HG02884 (cell line): ENCODE measurements at regions not wholly inside any gene's neighbourhood (a gene's known extent, or its start where the extent isn't known, plus 50 kb on each side); places are given as distances from the start of the nearest gene placed in this dataset.
"Not testable (repeated sequence)": the region's sequence is repeated elsewhere in the genome, so short reads cannot be mapped to it uniquely, and the experiment has no call there.

Experiments
- ATAC-seq: cut with Tn5 transposase; IDR thresholded peaks from one replicate; pipeline ENCODE4 v1.9.1; 2021; ENCODE audit warnings: mild to moderate bottlenecking, moderate library complexity; ENCODE audit not compliant: unreplicated experiment

DNA sequence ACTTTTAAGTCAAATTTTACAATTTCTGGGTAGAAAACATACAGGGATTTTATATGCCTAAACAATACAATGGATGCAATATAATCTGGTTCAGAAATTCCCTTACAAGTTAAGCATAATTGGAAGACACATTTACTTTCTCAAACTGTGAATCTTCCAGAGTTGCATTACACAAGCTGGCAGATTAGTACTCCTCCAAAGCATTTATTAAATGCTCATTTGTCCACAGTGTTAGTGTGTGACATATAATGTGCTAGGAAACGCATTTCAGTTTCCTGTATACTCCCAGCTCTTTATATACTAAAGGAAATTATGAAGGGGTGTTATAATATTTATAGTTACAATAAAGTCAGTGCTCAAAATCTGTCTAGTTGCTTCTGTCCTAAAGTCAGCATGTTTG, 239.0 kb upstream of the FIGN start:
- ATAC-seq = no peak

DNA sequence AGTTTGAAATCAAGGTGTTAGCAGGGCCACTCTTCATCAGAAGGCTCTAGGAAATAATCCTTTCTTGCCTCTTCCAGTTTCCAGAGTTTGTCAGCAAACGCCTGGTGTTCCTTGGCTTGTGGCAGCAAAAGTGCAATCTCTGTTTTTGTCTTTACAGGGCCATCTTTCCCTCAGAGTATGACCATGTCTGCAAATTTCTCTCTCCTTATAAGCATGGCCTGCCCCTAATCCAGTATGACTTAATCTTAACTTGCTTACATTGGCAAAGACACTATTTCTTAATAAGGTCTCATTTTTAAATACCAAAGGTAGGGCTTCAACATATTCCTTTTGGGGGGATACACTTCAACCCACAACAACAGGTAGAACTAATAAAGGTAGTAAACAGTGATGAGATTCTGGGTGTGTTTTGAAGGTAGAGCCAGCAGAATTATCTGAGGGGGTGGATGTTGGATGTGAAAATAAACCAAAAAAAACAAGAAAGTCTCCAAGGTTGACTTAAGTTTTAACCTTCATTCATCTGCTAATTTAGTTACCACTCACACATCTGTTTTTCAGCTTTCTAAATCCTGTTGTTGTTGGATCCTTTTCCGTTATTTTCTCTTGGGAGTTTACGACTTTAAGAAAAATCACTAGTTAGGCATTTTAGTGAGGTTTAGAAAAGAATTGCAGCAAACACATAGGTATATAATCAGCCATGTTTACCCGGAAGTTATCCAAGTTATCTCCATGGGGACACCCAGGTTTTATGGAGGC, 234.4 kb upstream of the FIGN start:
- ATAC-seq = no peak

DNA sequence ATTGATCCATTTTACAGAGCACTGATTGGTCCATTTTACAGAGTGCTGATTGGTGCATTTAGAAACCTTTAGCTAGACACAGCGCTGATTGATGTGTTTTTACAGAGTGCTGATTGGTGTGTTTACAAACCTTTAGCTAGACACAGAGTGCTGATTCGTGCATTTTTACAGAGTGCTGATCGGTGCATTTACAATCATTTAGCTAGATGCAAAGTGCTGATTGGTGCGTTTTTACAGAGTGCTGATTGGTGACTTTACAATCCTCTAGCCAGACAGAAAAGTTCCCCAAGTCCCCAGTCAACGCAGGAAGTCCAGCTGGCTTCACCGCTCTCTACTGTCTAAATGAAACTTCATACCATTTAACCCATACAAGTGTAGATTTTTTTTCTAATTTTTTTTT, 228.5 kb upstream of the FIGN start:
- ATAC-seq = not testable (repeated sequence)

- no peak for ATAC-seq
These were observed 217.6 kb upstream of the FIGN start for GRCh38 chr2:163953390-163953907.

GRCh38 chr2:163951312-163951711, 215.5 kb upstream of the FIGN start:
- no peak for ATAC-seq

- no peak for ATAC-seq
These were observed 213.9 kb upstream of the FIGN start for GRCh38 chr2:163949693-163950092.

- ATAC-seq = no peak
These were observed 208.5 kb upstream of the FIGN start for GRCh38 chr2:163944347-163944737.

DNA sequence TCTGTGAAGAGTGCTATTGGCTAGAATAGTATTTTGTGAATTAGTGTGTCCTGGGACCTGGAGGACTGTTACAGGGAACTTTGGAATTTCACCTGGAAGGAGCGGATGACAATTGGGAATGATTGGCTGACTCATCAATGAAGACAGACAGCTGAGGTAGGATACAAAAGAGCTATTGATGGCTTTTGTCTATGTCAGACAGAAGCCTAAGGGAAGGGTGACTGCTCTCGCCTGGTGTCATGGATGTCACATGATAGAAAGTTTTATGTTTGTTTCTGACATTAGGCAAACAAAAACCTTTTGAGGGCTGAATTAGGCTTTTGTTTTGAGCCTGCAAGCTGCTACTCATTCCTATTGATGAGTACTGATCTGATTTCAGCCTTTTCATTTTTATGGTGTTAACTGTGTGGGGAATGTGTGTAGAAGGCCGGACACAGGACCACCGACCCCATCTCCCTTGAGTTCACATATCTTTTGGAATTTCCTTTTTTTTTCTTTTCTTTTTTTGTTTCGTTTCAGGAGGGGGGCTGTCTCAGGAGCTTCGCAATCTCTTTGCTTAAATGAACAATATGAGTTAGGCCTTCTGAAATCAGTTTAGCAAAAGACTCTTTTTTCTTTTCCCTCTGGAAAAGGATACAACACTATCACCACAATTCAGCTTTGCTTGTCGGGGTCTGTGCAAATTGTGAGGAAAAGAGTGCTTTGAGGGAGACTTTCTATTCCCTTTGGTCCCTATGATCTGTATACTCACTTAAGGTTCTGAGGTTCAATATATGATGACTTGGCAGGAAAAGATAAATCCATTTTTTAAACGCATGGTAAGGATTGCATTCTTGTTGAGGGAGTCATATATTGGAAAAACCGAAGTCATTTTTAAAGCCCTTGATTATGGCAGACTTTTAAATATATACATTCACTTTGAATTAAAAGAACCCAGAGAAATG, 207.9 kb upstream of the FIGN start:
- ATAC-seq = no peak

- no peak for ATAC-seq
These were observed 198.3 kb upstream of the FIGN start for GRCh38 chr2:163934131-163934530.

DNA sequence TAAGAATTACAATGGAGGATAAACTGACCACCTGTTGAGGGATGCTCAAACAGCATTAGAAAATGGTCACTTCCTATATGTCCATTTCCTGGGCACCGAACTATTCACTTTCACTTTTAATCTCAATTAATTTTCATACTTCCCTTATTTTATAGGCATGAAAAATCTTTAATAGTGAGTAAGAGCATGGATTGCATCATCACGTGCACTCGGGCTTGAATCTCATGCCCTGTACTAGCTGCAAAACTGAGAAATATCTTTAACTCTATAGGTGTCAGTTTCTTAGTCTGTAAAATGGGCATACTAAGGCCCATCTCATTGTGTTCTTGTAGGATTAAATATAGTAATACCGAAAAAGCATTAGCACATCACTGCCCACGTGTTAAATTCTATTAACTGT, 183.9 kb upstream of the FIGN start:
- ATAC-seq = no peak

GRCh38 chr2:163914486-163914885, 178.7 kb upstream of the FIGN start:
- ATAC-seq = not testable (repeated sequence)

GRCh38 chr2:163913532-163913944, 177.7 kb upstream of the FIGN start:
- ATAC-seq = not testable (repeated sequence)

GRCh38 chr2:163909411-163910080, 173.7 kb upstream of the FIGN start:
- ATAC-seq = no peak

DNA sequence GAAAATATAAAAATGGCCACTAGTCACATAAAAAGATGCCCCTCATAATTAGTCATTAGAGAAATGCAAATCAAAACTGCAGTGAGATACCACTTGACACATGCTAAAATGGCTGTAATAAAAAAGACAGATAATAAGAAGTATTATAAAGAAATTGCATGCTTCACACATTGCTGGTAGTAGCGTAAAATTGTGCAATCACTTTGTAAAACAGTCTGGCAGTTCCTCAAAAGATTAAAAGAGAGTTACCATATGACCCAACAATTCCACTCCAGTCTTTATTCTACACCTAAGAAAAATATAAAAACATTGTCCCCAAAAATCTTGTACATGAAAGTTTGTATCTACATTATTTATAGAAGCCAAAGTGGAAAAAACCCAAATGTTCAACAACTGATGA, 170.6 kb upstream of the FIGN start:
- ATAC-seq = no peak

DNA sequence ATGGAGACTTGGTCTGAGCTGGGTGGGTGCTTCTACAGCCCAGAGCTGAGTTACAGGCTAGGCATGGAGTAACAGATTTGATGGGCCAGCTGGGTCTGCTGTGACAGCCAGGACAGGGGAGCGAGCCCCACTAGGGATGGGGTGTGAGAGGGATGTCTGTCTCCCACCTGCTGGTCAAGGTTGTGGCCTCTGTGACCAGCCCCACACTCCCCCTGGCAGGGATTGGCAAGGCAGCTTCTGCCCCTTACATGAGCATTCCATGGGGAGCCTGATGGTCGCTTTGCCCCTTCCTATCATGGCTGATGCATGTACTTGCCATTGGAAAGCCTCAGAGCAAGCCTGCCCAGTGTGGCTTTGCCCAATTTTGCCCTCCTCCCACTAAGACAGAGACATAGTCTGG, 162.0 kb upstream of the FIGN start:
- ATAC-seq = no peak

DNA sequence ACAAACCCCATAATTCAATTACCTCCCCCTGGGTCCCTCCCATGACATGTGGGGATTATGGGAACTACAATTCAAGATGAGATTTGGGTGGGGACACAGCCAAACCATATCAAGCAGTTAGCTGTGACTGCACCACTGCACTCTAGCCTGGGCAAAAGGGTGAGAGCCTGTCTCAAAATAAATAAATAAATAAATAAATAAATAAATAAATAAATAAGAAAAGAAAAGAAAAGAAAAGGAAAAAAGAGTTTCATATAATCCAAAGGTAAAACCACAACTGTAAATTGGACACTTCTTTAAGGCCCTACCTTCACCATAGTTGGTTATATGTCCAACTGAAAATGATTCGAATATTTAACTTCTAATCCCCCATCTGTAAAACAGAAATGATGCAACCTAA, 157.6 kb upstream of the FIGN start:
- not testable (repeated sequence) for ATAC-seq

GRCh38 chr2:163888591-163888990, 152.8 kb upstream of the FIGN start:
- ATAC-seq = no peak

- ATAC-seq = no peak
These were observed 151.4 kb upstream of the FIGN start for GRCh38 chr2:163887182-163887581.

GRCh38 chr2:163884416-163884815, 148.6 kb upstream of the FIGN start:
- no peak for ATAC-seq

- ATAC-seq = peak; percentile 72
These were observed 142.9 kb upstream of the FIGN start for GRCh38 chr2:163878718-163879117.

DNA sequence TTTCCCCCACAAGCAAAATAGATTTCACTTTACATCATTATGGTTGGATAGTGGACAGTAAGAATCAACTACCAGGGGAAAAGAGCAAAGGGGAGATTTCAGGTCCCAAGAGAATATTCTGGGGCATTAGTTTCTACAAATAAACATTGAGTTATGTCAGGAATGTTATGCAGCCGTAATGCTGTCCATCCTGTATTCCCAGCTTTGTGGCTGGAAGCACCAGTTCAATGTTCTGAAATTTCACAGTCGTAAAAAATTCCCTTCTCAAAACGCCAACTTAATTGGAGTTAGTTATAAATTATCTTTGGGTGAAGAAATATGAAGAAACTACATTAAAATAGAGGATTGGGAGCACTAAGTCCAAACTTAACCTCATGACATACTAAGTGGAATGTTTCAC, 141.5 kb upstream of the FIGN start:
- no peak for ATAC-seq
